CD4-positive, alpha-beta T cell treated with Interleukin-21 for 1 hour (primary cell): ENCODE measurements at regions not wholly inside any gene's neighbourhood (a gene's known extent, or its start where the extent isn't known, plus 50 kb on each side); places are given as distances from the start of the nearest gene placed in this dataset.

ENCODE experiments used
- DNase-seq: peaks from one replicate; pipeline ENCODE4 v3.0.0-alpha.2; 2020

GRCh38 chr5:15447209-15447608 lies 52.8 kb upstream of the FBXL7 start:
- no peak for DNase-seq

GRCh38 chr5:15446552-15446951 lies 53.4 kb upstream of the FBXL7 start:
- DNase-seq = no peak

DNA sequence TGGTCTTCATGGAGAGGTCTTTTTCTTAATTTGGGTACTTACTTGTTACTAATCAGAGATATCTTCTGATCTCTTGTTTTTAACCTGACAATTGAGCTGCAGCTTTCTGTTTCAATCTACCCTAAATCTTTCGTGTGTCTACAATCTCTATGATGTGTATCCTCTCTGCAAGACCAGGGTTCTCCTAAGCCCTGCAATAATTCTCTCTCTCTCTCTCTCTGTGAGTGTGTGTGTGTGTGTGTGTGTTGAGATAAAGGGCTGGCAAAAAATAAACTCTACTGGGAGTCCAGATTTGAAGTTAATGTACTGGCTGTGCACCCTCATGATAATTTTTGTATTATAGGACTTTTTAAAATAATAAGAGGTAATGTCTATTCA lies 57.8 kb upstream of the FBXL7 start:
- DNase-seq = no peak

GRCh38 chr5:15441433-15442192 lies 58.4 kb upstream of the FBXL7 start:
- no peak for DNase-seq

GRCh38 chr5:15440434-15440833 lies 59.5 kb upstream of the FBXL7 start:
- DNase-seq = no peak

- DNase-seq = no peak
Observed at GRCh38 chr5:15439801-15440200, 60.2 kb upstream of the FBXL7 start.

GRCh38 chr5:15433709-15434108 lies 66.3 kb upstream of the FBXL7 start:
- no peak for DNase-seq

DNA sequence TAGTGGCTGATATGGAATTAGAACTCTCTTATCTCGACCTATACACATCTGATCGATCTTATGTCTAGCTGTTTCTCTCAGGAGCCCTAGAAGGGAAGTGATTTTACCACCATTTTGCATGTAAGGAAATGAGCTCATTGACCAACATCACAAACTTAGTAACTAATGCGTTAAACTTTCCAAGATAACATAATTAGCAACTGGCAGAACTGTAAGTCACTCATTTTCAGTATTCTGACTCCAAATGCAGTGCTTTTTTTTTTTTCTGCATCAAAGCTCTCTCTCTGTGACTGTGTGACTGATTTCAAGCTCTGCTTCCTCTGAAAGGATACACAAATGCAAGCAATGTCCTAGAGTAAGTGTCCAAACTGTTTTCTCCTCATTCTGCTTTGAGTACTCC lies 68.1 kb upstream of the FBXL7 start:
- DNase-seq = no peak

- DNase-seq = no peak
Observed at GRCh38 chr5:15425766-15426165, 74.2 kb upstream of the FBXL7 start.

DNA sequence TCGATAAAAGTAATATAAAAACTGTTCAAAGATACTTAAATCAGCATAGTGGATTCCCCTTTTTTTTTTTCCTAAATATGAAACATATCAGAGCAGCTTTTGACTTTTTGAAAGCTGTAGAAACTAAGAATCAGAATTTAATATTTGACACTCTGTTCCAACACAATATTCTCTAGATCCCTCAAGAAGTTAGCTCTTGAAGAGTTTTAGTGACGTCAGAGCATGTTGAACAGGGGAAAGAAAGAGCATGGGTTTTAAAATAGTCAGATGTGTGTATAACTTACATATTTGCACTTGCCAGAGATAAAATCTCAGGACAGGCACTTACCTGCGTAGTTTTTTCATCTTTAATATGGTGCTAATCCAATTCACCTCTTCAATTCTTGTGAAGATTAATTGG lies 75.2 kb upstream of the FBXL7 start:
- no peak for DNase-seq

- DNase-seq = no peak
Observed at GRCh38 chr5:15421921-15422412, 78.0 kb upstream of the FBXL7 start.

- DNase-seq = no peak
Observed at GRCh38 chr5:15421381-15421780, 78.6 kb upstream of the FBXL7 start.

DNA sequence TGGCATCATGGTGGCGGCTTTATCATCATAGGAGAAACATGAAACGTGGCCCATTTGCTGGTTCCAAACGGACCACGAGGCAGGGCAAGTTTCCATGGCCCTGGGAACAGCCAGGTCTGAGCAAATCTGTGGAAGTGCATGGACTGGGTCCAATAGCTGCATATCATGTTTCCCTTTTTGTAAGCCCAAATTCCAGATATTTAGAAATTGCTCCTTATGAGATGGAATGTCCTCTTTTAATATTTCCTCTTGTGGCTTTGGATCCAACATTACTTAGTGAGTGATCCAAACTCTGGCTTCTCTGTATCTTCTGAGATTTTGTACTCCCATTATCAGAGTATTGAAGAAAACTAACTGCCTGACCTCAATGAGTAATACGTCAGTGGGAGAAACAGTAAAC lies 79.8 kb upstream of the FBXL7 start:
- no peak for DNase-seq

DNA sequence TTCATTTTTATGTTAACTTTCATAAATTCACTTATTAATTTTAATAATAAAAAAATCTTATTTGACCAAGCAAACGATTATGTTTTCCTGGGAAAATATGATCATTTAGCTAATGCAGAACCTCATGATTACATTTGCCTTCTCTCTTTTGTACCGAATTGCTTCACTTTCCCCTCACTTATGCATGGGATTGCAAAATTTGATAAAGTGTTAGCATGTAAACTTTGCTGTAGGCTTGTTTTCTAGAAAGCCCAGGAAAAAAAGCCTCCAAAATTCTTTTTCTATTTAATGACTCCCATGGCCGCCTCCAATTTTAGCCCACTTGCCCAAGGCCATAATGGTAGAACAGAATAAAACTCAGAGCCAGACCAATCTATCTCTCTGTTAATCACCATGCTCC lies 82.8 kb upstream of the FBXL7 start:
- DNase-seq = no peak

GRCh38 chr5:15406478-15406877 lies 93.5 kb upstream of the FBXL7 start:
- DNase-seq = no peak

- DNase-seq = no peak
Observed at GRCh38 chr5:15393146-15393545, 106.8 kb upstream of the FBXL7 start.

DNA sequence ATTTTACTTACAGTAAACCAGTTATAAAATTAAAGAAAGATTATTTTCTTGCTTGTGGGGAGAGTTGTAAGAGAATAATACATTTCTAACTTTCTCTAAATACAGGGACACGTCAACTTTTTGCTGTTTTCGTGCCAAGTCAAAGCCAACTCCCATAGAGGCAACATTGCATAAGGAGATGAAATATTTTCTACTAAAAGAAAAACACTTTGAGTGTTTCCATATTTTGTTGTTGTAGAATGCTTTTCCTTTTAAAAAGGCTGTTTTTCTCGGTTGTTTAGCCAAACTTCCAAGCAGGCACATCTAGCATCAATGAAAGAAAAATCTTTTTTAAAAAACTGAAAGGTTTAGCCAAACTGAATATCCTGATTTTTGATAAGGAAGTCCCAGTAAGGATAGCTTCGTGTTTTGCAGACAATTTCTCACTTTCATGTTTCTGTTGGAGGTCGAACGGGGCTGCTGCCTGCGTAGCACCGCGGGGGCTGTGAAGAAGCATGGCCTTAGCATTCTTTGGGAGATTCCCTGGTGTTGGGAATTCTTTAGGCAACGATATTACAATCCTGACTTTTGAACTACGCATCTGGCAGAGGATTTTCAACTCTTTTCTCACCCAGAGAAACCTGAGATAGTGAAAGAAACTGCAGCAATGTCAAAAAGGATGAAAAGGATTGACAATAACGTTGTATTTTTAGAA lies 108.1 kb upstream of the FBXL7 start:
- no peak for DNase-seq

GRCh38 chr5:15388866-15389265 lies 111.1 kb upstream of the FBXL7 start:
- no peak for DNase-seq

DNA sequence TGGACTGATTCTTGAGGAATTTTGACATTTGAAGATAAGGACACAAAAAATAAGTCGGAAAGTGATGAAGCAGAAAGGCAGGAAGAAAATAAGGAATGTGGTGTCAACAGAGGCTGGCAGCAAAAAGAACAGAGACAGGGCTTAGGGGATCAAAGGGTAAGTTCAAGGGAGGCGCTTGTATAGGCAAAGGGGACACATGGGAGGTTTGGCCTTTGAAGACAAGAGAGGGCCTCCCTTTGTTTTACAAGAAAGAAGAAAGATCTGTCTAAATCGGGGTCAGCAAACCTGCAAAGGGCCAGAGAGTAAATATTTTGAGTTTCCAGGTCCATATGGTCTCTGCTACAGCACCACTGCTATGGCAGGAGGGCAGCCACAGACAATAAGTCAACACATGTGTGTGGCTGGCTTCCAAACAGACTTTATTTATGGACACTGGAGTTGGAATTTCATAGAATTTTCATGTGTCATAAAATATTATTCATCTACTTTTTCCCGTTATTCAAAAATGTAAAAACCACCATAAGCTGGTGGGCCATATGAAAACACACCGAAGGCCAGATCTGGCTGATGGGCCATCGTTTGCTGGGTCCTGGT lies 112.0 kb upstream of the FBXL7 start:
- no peak for DNase-seq

GRCh38 chr5:15386122-15386521 lies 113.9 kb upstream of the FBXL7 start:
- DNase-seq = no peak

DNA sequence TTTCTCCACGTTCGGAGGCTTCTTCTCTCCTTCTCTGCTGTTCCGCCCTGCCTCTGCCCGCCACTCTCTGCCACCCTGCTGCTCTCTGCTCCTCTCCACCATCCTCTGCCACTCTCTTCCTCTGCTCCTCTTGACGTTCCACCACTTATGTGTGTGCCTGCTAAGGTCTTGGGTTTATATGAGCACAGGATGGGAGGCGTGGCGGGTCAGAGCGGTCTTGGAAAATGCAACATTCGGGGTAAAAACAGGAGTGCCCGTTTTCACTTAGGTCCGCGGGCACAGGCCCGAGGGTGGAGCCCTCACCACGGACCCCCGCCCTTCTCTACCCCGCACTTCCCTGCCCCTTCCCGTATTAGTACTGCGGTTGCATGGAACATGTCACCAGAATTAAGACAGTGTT lies 114.4 kb upstream of the FBXL7 start:
- no peak for DNase-seq

DNA sequence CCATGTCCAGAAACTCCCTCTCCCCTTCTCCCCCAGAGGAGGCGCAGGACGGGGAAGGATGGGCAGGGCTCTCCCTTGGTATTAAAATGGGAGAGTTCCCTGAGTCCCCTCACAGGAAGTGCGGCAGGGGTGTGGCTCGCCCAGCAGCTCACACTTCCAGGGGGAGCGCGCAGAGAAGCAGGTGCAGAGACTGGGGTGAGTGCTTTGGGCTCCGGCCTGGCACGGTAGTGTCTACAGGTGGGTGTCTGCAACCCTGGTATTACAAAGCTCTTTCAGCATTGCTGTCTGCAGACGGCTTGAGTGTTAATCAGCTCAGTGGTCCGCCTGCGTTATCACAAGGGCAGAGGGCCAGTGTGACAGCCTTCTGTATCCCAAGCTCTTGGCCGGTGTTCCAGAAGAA lies 114.9 kb upstream of the FBXL7 start:
- DNase-seq = no peak

- DNase-seq = no peak
Observed at GRCh38 chr5:15384581-15384980, 115.4 kb upstream of the FBXL7 start.

DNA sequence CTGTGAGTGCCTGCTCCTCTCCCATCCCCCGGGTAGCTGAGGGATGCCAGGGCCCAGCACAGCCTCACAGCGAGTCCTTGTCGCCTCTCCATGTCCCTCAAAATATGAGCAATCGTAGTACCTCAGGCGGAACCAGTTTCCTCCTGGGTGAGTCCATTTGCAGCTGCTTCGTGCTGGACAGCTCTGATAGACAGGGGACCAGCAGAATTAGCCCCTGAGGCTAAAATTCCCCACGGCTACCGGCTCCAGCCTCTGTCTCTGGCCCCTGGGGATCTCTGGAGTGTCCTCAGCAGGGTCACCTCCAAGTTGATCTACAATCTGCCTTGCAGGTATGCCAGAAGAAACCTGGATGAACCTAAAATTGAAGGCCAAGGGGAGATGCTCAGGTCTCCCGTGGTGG lies 115.8 kb upstream of the FBXL7 start:
- DNase-seq = no peak
